ENCODE measurements at regions not wholly inside any gene's neighbourhood (a gene's known extent, or its start where the extent isn't known, plus 50 kb on each side); places are given as distances from the start of the nearest gene placed in this dataset.

- TF ChIP-seq TAF1 (CRISPR knock-in tag; IDR thresholded peaks at IDR 0.05) (no peak), YY1 (IDR thresholded peaks at IDR 0.05; ENCODE audit: insufficient read depth, insufficient replicate concordance, low read depth, low read length) (no peak), IRF9 (CRISPR knock-in tag; IDR thresholded peaks at IDR 0.05; ENCODE audit: borderline replicate concordance) (no peak), POLR2A (IDR thresholded peaks at IDR 0.05; ENCODE audit: insufficient read depth in 1 of 2, low read depth in 2 of 2, low read length in 2 of 2) (no peak), CSRNP1 (CRISPR knock-in tag; IDR thresholded peaks at IDR 0.05) (no peak), ZNF629 (CRISPR knock-in tag; conservative IDR thresholded peaks at IDR 0.05) (no peak), MAZ (IDR thresholded peaks at IDR 0.05; ENCODE audit: borderline replicate concordance, low read depth, low read length) (no peak), MAZ (CRISPR knock-in tag; IDR thresholded peaks at IDR 0.05; ENCODE audit: low read depth) (no peak)
These were observed 259.4 kb downstream of the TNS1 start for GRCh38 chr2:217743407-217743806.
